AG04449 (cell line): ENCODE measurements at regions not wholly inside any gene's neighbourhood (a gene's known extent, or its start where the extent isn't known, plus 50 kb on each side); places are given as distances from the start of the nearest gene placed in this dataset.

ENCODE experiments used
- CTCF ChIA-PET: fragments of 350-600 bp; formaldehyde crosslinking; extraction: SDS; loops from one replicate; lab custom pipeline; 2021; ENCODE audit warnings: antibody characterized with exemption; lab: Yijun Ruan, JAX
- POLR2A ChIA-PET: fragments of 400-600, 350-600 bp; formaldehyde crosslinking; extraction: SDS; loops from one replicate; lab custom pipeline; 2020; ENCODE audit warnings: antibody characterized with exemption, inconsistent platforms; lab: Yijun Ruan, JAX
- DNase-seq: peaks from one replicate; pipeline ENCODE4 v3.0.0-alpha.2; 2010; ENCODE audit warnings: low read depth, low spot score
- H3K4me3 ChIP-seq: 2 replicates; pipeline ENCODE4 v1.5.1; 2011; ENCODE audit warnings: low read depth, mild to moderate bottlenecking, control low read depth, low read length
- CTCF ChIP-seq: IDR thresholded peaks from one replicate; pipeline ENCODE4 v1.5.1; 2011; ENCODE audit warnings: mild to moderate bottlenecking, moderate library complexity, low read length, control low read depth, inconsistent platforms; ENCODE audit not compliant: insufficient read depth; ENCODE audit errors: missing control alignments

- POLR2A ChIA-PET: no interaction called here
- CTCF ChIA-PET: no interaction called here
- no peak overlapping the region for H3K4me3 ChIP-seq
- TF ChIP-seq CTCF: no peak
- DNase-seq: no peak
Observed at GRCh38 chr11:20275987-20276965, 87.2 kb upstream of the HTATIP2 start.

- no peak overlapping the region for H3K4me3 ChIP-seq
- ChIA-PET POLR2A (no interaction called here), CTCF (no interaction called here)
Observed at GRCh38 chr11:20274031-20274430, 89.5 kb upstream of the HTATIP2 start.

GRCh38 chr11:20261526-20261925 is 101.3 kb upstream of the DBX1 start:
- no peak for TF ChIP-seq CTCF
- no peak for DNase-seq
- CTCF ChIA-PET: no interaction called here
- POLR2A ChIA-PET: no interaction called here
- no peak overlapping the region for H3K4me3 ChIP-seq

More at GRCh38 chr11:20274031-20274430, 89.5 kb upstream of the HTATIP2 start:
- no peak for TF ChIP-seq CTCF
- no peak for DNase-seq

- no peak for DNase-seq
- POLR2A ChIA-PET: no interaction called here
- CTCF ChIA-PET: no interaction called here
- no peak overlapping the region for H3K4me3 ChIP-seq
- no peak for TF ChIP-seq CTCF
Observed at GRCh38 chr11:20260307-20260706, 100.0 kb upstream of the DBX1 start.

GRCh38 chr11:20259506-20259905 is 99.2 kb upstream of the DBX1 start:
- ChIA-PET POLR2A (no interaction called here), CTCF (no interaction called here)
- DNase-seq: no peak
- no peak for TF ChIP-seq CTCF
- H3K4me3 ChIP-seq: no peak overlapping the region

- CTCF ChIA-PET: no interaction called here
- TF ChIP-seq CTCF: no peak
- no peak overlapping the region for H3K4me3 ChIP-seq
- POLR2A ChIA-PET: no interaction called here
- no peak for DNase-seq
Observed at GRCh38 chr11:20258376-20258895, 98.2 kb upstream of the DBX1 start.
